ENCODE measurements at regions not wholly inside any gene's neighbourhood (a gene's known extent, or its start where the extent isn't known, plus 50 kb on each side); places are given as distances from the start of the nearest gene placed in this dataset.
"Not testable (repeated sequence)": the region's sequence is repeated elsewhere in the genome, so short reads cannot be mapped to it uniquely, and the experiment has no call there.

DNA sequence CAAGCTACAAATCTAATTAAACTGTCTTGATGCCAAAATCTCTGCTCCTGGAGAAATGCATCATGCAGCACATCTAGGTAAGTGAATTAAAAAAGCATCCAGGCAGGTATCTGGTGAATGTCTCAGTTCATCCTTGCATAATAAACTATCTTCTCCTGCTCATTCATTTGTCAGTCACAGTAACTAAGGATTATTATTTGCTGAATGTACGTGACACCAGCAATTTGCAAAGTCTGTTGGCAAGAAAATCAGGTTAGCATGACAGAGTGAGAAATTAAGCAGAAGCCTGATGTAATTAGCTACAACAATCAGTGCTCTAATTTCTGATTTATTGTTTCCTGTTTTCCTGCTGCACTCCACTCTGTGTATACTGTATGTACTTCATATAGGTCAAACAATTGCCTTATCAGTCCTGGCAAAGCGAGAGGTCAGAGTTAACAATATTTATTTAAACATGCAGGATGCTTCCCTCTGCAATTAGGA, 213.6 kb downstream of the FBXO8 start:
- no peak for DNase-seq (ENCODE audit: low read depth, low spot score)

- no peak for DNase-seq (ENCODE audit: low read depth, low spot score)
These were observed 216.8 kb downstream of the FBXO8 start for GRCh38 chr4:174066611-174067205.

GRCh38 chr4:174062831-174063230, 220.6 kb downstream of the FBXO8 start:
- no peak for DNase-seq (ENCODE audit: low read depth, low spot score)

- no peak for DNase-seq (ENCODE audit: low read depth, low spot score)
These were observed 222.4 kb downstream of the FBXO8 start for GRCh38 chr4:174061026-174061425.

DNA sequence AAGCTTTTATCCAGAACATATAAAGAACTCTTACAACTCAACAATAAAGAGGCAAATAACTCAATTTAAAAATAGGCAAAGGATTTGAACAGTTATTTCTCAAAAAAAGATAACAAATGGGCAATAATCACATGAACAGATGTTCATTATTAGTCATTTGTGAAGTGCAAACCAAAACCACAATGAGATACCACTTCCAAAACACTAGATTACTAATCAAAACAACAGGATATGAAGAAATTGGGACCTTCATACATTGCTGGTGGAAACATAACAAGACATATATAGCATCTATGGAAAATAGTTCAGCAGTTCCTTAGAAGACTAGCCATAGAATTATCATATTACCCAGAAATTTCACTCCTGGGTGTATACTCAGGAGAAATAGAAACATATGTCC, 224.6 kb downstream of the FBXO8 start:
- DNase-seq (ENCODE audit: low read depth, low spot score) = no peak

GRCh38 chr4:174056959-174057358, 226.5 kb downstream of the FBXO8 start:
- DNase-seq (ENCODE audit: low read depth, low spot score) = no peak

DNA sequence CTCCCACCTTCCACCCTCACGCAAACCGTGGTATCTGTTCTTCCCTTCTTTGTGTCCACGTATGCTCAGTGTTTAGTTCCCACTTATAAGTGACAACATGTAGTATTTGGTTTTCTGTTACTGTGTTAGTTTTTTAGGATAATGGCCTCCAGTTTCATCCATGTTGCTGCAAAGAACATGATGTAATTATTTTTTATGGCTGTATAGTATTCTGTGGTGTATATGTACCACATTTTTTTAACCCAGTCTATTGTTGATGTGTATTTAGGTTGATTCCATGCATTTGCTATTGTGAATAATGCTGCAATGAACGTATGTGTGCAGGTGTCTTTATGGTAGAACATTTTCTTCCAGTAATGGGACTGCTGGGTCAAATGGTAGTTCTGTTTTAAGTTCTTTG, 228.1 kb downstream of the FBXO8 start:
- DNase-seq (ENCODE audit: low read depth, low spot score) = no peak

DNA sequence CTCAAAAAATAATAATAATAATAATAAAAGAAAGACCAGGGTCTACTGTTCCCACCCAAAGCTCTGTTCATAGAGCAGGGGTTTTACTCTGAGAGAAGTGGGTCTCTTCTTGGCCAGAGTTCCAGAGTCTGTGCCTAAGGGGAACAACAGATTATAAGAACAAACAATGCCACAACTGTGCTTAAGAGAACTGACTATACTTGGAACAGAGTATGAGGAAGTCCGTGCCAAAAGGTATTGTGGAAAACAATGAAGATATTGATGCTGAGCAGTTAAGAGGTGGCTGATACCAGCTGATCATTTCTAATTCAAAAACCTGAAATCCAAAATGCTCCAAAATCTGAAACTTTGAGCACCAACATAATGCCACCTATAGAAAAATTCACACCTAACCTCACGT, 229.6 kb downstream of the FBXO8 start:
- DNase-seq (ENCODE audit: low read depth, low spot score) = no peak

GRCh38 chr4:174047363-174047762, 236.1 kb downstream of the FBXO8 start:
- no peak for DNase-seq (ENCODE audit: low read depth, low spot score)

DNA sequence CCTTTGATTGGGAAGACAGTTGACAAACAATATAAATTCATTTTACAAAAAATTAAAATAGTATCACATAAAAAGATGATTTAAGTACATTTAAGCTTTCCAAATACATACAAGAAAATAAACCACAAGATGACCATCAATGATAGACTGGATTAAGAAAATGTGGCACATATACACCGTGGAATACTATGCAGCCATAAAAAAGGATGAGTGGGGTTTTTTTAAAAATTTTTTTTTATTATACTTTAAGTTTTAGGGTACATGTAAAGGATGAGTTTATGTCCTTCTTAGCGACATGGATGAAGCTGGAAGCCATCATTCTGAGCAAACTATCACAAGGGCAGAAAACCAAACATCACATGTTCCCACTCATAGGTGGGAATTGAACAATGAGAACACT, 237.6 kb downstream of the FBXO8 start:
- not testable (repeated sequence) for DNase-seq (ENCODE audit: low read depth, low spot score)

DNA sequence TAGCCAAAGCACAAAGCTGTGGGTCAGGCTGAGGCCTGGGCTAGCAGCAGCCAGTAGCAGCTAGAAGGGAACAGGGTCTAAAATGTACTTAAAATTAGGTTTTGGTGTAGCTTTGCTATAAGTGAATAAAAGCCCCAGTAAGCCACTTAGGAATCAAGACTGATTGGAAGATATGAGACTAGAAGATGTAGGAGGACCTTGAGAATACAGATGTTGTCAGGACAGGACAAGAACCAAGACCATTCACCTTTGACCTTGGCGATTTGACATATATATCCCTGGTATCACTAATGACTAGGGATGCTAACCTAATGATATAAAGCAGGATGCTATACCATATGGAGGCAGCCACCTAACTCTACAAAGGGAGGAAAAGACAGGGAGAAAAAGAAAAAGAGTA, 238.1 kb downstream of the FBXO8 start:
- DNase-seq (ENCODE audit: low read depth, low spot score) = no peak

DNA sequence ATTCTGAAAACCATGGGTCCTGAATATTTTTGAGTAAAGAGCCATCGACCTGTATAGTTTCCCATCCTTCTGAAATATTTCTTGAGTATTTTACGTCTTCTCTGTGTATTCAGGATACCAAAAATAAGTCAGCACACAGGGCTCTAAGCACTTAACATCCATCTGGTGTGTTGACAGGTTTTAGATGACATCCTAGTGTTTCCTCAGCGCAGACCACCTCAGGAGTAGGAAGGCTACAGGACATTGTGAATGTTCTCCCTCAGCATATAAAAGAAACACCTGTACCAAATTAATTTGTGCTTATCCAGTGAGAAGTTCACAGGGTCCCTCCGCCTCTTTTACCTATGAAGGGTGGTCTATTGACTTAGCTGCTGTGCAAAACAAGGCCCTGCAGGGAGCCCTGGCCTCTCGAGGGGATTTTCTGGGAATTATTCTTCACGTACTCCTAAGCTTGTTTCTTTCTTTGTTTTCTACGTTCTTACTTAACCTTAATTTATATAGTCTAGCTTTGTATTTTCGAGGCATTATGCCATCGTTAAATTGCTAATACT, 241.8 kb downstream of the FBXO8 start:
- DNase-seq (ENCODE audit: low read depth, low spot score) = no peak

GRCh38 chr4:174040287-174040686, 243.2 kb downstream of the FBXO8 start:
- DNase-seq (ENCODE audit: low read depth, low spot score) = no peak

DNA sequence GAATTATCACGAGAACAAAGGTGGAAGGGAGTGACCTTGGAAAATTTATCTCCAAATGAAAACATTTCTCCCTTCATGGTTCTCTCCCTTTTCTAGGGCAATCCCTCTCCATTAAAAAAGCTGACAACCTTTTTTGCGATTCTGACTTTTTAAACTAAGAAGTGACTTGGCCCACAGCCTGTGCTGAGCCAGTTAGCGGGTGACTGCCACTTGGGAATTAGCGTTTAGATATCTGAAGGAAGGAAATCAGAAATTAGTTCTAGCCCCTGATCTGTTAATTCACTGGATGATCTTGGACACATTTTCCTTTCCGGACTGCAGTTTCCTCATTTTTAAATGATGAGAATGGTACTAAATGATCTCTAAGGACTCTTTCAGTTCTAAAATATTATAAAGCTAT, 245.0 kb downstream of the FBXO8 start:
- DNase-seq (ENCODE audit: low read depth, low spot score) = no peak

DNA sequence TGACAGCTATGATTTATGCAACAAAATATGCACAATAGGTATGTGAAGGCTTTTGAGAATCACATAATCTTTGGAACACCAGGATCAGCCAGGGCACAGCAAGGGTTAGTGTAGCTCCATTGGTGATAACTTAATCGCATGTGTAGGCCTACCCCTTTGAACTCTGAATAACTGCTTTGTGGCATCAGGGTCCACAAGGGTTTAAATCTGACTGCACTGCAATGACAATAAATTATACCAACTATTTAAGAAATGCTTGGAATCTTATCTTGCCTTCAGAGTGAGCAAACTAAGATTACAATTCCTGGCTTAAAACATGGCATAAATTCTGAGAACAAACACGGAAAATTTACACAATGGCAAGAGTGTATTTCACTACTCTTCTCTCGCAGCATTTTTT, 245.8 kb downstream of the FBXO8 start:
- DNase-seq (ENCODE audit: low read depth, low spot score) = no peak

- no peak for DNase-seq (ENCODE audit: low read depth, low spot score)
These were observed 246.4 kb downstream of the FBXO8 start for GRCh38 chr4:174037049-174037448.

DNA sequence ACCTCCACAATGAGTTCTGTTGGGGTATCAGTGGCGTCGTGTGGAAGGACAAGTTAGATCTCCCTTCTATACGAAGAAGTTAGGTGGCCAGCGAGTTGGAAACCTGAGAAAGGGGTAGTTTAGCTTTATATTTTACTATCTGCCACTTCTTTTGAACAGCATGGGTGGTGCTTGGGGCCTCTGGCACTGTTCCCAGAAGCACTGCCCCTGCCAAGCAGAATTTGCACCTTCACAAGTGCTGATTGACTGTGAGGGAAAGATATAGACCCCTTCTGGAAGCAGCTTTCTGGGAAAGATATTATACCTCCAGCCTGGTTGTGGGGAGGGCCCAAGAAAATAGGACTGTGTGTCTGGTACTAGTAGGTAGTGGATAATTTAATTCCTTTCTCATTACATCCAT, 246.9 kb downstream of the FBXO8 start:
- no peak for DNase-seq (ENCODE audit: low read depth, low spot score)

- DNase-seq (ENCODE audit: low read depth, low spot score) = no peak
These were observed 247.4 kb downstream of the FBXO8 start for GRCh38 chr4:174036111-174036510.

GRCh38 chr4:174023641-174024040, 259.8 kb downstream of the FBXO8 start:
- no peak for DNase-seq (ENCODE audit: low read depth, low spot score)

GRCh38 chr4:174018236-174018635, 265.2 kb downstream of the FBXO8 start:
- DNase-seq (ENCODE audit: low read depth, low spot score) = no peak

DNA sequence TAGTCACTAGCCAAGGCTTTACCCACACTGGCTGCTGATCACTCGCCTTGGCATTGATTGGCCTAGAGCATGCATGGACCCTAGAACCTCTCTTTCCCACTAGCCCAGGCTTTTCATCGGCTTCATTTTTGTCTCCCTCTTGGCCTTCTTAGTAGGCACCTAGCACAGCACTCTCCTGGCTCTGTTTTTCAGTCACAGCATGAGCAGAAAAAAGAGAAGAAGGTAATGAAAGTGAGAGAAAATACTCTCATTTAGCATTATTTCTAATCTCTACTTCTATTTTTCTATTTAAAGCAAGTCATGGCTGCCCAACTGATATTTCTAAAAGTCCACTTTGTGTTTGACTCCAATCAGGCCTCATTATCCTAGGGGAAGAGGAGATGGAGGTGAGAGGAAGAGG, 267.2 kb downstream of the FBXO8 start:
- DNase-seq (ENCODE audit: low read depth, low spot score) = no peak

- no peak for DNase-seq (ENCODE audit: low read depth, low spot score)
These were observed 270.6 kb downstream of the FBXO8 start for GRCh38 chr4:174012886-174013259.

GRCh38 chr4:174012135-174012885, 271.2 kb downstream of the FBXO8 start:
- DNase-seq (ENCODE audit: low read depth, low spot score) = no peak
